GM12892 (cell line): ENCODE measurements at regions not wholly inside any gene's neighbourhood (a gene's known extent, or its start where the extent isn't known, plus 50 kb on each side); places are given as distances from the start of the nearest gene placed in this dataset.

Experiments
- POLR2A ChIP-seq: IDR thresholded peaks from 2 replicates; pipeline ENCODE4 v1.6.1; 2011; ENCODE audit warnings: low read depth, low read length, control low read depth
- POLR2AphosphoS5 ChIP-seq: IDR thresholded peaks from 2 replicates; pipeline ENCODE4 v1.6.1; 2011; ENCODE audit warnings: low read depth, low read length, control low read depth
- TAF1 ChIP-seq: IDR thresholded peaks from 2 replicates; pipeline ENCODE4 v1.6.1; 2011; ENCODE audit warnings: low read depth, mild to moderate bottlenecking, control low read depth, low read length, borderline replicate concordance

DNA sequence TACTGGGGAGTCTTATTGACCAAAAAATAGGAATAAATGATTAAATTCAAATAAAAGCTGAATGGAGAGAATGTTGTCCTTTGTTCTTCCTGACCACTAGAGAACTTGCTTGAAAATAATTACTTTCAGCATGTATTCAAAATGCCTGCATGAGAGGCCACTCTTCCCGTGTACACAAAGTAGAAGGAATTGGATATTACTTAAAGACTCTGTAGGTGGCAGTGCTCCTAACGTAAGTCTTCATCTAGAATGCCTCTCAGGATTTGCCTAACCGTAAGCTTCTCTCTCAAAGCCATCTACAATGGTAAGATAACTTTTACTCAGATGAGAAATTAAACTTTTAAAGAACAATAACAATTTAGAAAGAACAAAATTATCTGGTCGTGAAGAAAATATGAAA, 620.0 kb upstream of the CCNG1 start:
- TF ChIP-seq POLR2AphosphoS5 (no peak), POLR2A (no peak), TAF1 (no peak)
